ENCODE measurements at regions not wholly inside any gene's neighbourhood (a gene's known extent, or its start where the extent isn't known, plus 50 kb on each side); places are given as distances from the start of the nearest gene placed in this dataset.

DNA sequence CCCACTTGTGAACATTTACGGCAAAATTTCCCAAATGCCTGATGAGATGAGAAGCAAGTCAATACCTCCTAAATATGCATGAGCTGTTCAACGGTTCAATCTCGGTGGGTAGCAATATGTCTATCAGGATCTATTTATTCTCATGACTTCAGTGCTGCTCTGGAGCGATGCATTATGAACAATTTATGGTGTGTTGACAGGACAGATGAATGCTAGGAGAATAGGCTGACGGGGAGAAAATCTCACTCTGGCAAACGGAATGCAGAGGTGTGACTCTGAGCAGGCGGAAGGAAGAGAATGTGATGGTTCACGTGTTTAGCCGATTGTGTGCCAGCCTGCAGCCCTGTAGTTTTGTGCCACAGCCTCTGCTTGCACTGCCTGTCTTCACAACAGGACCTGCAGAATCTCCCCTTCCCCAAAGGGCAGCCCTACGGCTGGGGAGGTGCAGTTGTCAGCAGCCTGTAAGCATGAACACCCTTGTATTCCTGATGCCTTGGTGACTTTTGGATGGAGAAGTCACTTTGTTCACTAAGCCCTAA lies 345.2 kb downstream of the PHKB start:
- TF ChIP-seq TAF1 (IDR thresholded peaks at IDR 0.05; ENCODE audit: low read depth, low read length) (no peak), POLR2A (IDR thresholded peaks at IDR 0.05; ENCODE audit: low read depth, low read length) (no peak), POLR2AphosphoS5 (IDR thresholded peaks at IDR 0.05; ENCODE audit: low read depth, low read length) (no peak)
